Effector memory CD4-positive, alpha-beta T cell (primary cell): ENCODE measurements at regions not wholly inside any gene's neighbourhood (a gene's known extent, or its start where the extent isn't known, plus 50 kb on each side); places are given as distances from the start of the nearest gene placed in this dataset.
"Not testable (repeated sequence)": the region's sequence is repeated elsewhere in the genome, so short reads cannot be mapped to it uniquely, and the experiment has no call there.

Source experiments
- DNase-seq, 3 donors: peaks; one replicate each; pipeline ENCODE4 v3.0.0-alpha.2; 2020
- H3K27ac ChIP-seq: 2 replicates; pipeline ENCODE4 v1.7.0; 2013; ENCODE audit warnings: mild to moderate bottlenecking, low read length, moderate library complexity; ENCODE audit not compliant: insufficient read depth, poor library complexity, severe bottlenecking
- H3K27me3 ChIP-seq: replicated peaks from 2 replicates; pipeline ENCODE4 v1.7.0; 2013; ENCODE audit warnings: mild to moderate bottlenecking, low read length; ENCODE audit not compliant: insufficient read depth, control insufficient read depth, poor library complexity, severe bottlenecking
- H3K36me3 ChIP-seq: 2 replicates; pipeline ENCODE4 v1.7.0; 2013; ENCODE audit warnings: mild to moderate bottlenecking, low read length, moderate library complexity; ENCODE audit not compliant: control insufficient read depth, insufficient read depth
- H3K4me1 ChIP-seq: 2 replicates; pipeline ENCODE4 v1.7.0; 2013; ENCODE audit warnings: low read length, mild to moderate bottlenecking; ENCODE audit not compliant: control insufficient read depth, insufficient read depth, poor library complexity, severe bottlenecking
- H3K4me3 ChIP-seq: 2 replicates; pipeline ENCODE4 v1.7.0; 2013; ENCODE audit warnings: low read length, low read depth, mild to moderate bottlenecking; ENCODE audit not compliant: insufficient read depth, poor library complexity, severe bottlenecking
- H3K9me3 ChIP-seq: 2 replicates; pipeline ENCODE4 v1.7.0; 2013; ENCODE audit warnings: mild to moderate bottlenecking, low read length, moderate library complexity; ENCODE audit not compliant: control insufficient read depth

DNA sequence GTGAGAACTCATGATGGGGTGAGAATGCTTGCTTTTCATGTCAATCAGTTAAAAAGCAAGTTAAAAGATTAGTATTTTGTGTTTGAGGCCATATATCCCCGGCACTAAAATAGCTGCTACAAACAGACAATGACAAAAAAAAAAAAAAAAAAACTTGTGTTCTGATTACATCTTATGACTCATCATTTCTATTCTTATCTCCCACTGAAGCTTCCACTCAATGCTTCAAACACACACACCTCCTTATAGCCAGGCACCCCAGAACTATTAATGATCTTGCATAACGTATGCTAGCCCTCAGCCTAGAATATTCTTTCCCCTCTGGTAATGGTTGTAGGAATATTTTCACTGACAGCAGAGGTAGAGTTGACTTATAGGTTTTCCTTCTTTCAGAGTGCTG is 778.3 kb downstream of the TRIB2 start:
- Histone ChIP-seq H3K27ac (no peak overlapping the region), H3K27me3 (no peaks in the 10 kb centered on the region), H3K4me3 (no peak overlapping the region), H3K36me3 (no peaks in the 10 kb centered on the region), H3K9me3 (no peaks in the 10 kb centered on the region), H3K4me1 (no peaks in the 10 kb centered on the region)
- DNase-seq: no peak

DNA sequence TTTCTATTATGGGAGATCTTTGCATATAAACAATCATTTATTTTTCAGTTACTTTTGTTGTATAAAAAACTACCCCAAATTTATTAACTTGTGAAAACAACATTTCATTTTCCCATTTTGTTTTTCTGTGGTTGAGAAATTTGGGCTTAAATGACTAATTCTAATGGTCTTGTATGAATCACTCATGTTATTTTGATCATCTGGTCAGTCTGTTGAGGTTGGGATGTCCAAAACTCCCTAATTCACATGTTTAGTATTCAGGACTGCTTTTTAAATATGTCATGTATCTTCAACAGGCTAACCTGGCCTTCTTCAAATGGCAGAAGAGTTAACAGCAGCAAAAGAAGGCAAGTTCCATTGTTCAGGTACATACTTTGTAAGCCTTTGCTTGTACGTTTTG is 788.1 kb downstream of the TRIB2 start:
- Histone ChIP-seq H3K4me3 (no peak overlapping the region), H3K27ac (no peak overlapping the region), H3K27me3 (no peaks in the 10 kb centered on the region), H3K36me3 (no peaks in the 10 kb centered on the region), H3K9me3 (no peaks in the 10 kb centered on the region), H3K4me1 (no peaks in the 10 kb centered on the region)
- DNase-seq: no peak

GRCh38 chr2:13508671-13509070 is 791.9 kb downstream of the TRIB2 start:
- H3K36me3 ChIP-seq: no peaks in the 10 kb centered on the region
- H3K4me1 ChIP-seq: no peaks in the 10 kb centered on the region
- no peaks in the 10 kb centered on the region for H3K27me3 ChIP-seq
- no peak for DNase-seq
- H3K27ac ChIP-seq: no peak overlapping the region
- no peaks in the 10 kb centered on the region for H3K9me3 ChIP-seq
- H3K4me3 ChIP-seq: no peak overlapping the region

DNA sequence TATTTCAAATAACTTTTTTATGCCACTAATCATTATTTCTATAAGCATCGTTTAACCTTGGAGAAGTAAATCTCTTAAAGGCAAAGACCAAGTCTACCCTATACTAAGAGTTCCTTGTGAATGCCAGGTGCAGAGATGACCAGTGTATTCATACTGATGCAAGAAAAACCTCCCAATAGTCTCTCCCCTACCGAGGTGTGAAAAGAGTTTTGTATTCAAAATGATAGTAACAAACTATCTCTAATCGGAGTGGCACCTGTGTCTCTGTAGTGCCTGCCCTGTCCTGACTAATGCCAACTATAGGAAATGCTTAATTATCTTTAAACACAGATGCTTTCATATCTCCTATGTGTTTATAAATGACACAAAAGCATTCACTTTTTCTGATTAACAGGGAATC is 798.5 kb downstream of the TRIB2 start:
- no peak overlapping the region for H3K27ac ChIP-seq
- H3K4me1 ChIP-seq: no peaks in the 10 kb centered on the region
- H3K36me3 ChIP-seq: no peaks in the 10 kb centered on the region
- H3K9me3 ChIP-seq: no peaks in the 10 kb centered on the region
- DNase-seq: no peak
- no peak overlapping the region for H3K4me3 ChIP-seq
- no peaks in the 10 kb centered on the region for H3K27me3 ChIP-seq

- Histone ChIP-seq H3K36me3 (no peaks in the 10 kb centered on the region), H3K9me3 (no peaks in the 10 kb centered on the region), H3K4me3 (no peak overlapping the region), H3K27ac (no peak overlapping the region), H3K27me3 (no peaks in the 10 kb centered on the region), H3K4me1 (no peaks in the 10 kb centered on the region)
- DNase-seq: no peak
Measured at GRCh38 chr2:13522096-13522495, 805.4 kb downstream of the TRIB2 start.

- H3K9me3 ChIP-seq: no peaks in the 10 kb centered on the region
- H3K27ac ChIP-seq: no peak overlapping the region
- H3K4me3 ChIP-seq: no peak overlapping the region
- H3K27me3 ChIP-seq: no peaks in the 10 kb centered on the region
- H3K4me1 ChIP-seq: no peaks in the 10 kb centered on the region
- no peak for DNase-seq
- no peaks in the 10 kb centered on the region for H3K36me3 ChIP-seq
Measured at GRCh38 chr2:13522917-13523821, 806.4 kb downstream of the TRIB2 start.

GRCh38 chr2:13524492-13524891 is 807.8 kb downstream of the TRIB2 start:
- H3K4me3 ChIP-seq: no peak overlapping the region
- no peak for DNase-seq
- no peaks in the 10 kb centered on the region for H3K27me3 ChIP-seq
- no peaks in the 10 kb centered on the region for H3K36me3 ChIP-seq
- H3K9me3 ChIP-seq: no peaks in the 10 kb centered on the region
- H3K27ac ChIP-seq: no peak overlapping the region
- H3K4me1 ChIP-seq: no peaks in the 10 kb centered on the region

- not testable (repeated sequence) for H3K9me3 ChIP-seq, H3K27ac ChIP-seq, H3K4me1 ChIP-seq, DNase-seq, H3K27me3 ChIP-seq, H3K36me3 ChIP-seq, H3K4me3 ChIP-seq
Measured at GRCh38 chr2:13531735-13532410, 815.1 kb downstream of the TRIB2 start.

DNA sequence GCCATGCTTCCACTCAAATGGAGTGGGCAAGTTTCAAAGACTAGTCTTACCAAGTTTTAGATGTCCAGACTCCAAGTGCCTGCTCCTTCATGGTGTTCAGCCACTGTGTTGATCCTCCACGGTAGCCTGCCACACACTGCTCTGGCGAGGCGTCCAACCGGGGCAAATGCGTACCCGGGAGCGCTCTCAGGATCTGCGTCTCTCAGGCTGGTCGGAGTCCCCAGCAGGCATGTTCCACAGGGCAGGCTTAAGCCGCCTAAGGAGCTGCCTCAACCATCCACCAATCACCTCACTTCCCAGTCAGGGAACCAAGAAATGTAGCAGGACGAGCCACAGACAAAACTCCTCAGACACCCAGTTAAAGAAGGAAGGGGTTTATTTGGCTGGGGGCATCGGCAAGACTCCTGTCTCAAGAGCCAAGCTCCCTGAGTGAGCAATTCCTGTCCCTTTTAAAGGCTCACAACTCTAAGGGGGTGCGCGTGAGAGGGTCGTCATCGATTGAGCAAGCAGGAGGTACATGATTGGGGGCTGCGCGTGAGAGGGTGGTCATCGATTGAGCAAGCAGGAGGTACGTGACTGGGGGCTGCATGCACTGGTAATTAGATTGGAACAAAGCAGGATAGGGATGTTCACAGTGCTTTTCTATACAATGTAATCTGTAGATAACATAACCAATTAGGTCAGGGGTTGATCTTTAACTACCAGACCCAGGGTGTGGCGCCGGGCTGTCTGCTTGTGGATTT is 816.2 kb downstream of the TRIB2 start:
- not testable (repeated sequence) for DNase-seq, H3K4me1 ChIP-seq, H3K9me3 ChIP-seq, H3K27me3 ChIP-seq, H3K27ac ChIP-seq, H3K36me3 ChIP-seq, H3K4me3 ChIP-seq

DNA sequence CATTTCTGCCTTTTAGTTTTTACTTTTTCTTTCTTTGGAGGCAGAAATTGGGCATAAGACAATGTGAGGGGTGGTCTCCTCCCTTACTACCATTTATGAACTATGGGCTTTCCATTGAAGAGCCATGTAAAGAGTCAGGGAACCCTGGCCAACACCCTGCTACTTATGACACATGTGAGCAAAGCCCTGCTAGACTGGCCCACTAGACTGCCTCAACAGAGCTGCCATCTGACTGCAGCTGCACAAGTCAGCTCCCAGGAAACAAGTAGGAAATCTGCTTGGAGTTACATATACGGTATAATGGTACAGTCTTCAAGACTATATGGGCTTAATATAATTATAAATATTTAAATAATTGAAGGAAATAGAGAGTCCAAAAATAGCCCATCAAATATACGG is 816.8 kb downstream of the TRIB2 start:
- H3K27me3 ChIP-seq: no peaks in the 10 kb centered on the region
- DNase-seq: no peak
- H3K4me1 ChIP-seq: no peaks in the 10 kb centered on the region
- H3K4me3 ChIP-seq: no peak overlapping the region
- H3K36me3 ChIP-seq: no peaks in the 10 kb centered on the region
- no peak overlapping the region for H3K27ac ChIP-seq
- H3K9me3 ChIP-seq: no peaks in the 10 kb centered on the region
